ENCODE measurements at regions not wholly inside any gene's neighbourhood (a gene's known extent, or its start where the extent isn't known, plus 50 kb on each side); places are given as distances from the start of the nearest gene placed in this dataset.

- Histone ChIP-seq H3K27me3 (ENCODE audit: insufficient read depth, low read length) (no peaks in the 10 kb centered on the region), H3K4me3 (ENCODE audit: low read length) (no peak overlapping the region), H3K27ac (ENCODE audit: low read length) (no peak overlapping the region), H3K9me3 (ENCODE audit: insufficient read depth, low read depth, low read length) (no peaks in the 10 kb centered on the region), H3K9ac (ENCODE audit: low read depth, low read length) (no peak overlapping the region), H3K4me1 (ENCODE audit: insufficient read depth, low read length) (peaks cover 28% of the 10 kb centered on the region; the same call in 1 of the 2 replicates), H3K36me3 (ENCODE audit: insufficient read depth, low read depth, low read length) (no peaks in the 10 kb centered on the region)
Measured at GRCh38 chr5:4204276-4205141, 608.9 kb downstream of the IRX1 start.

GRCh38 chr5:4205398-4205797 lies 609.8 kb downstream of the IRX1 start:
- no peaks in the 10 kb centered on the region for H3K36me3 ChIP-seq (ENCODE audit: insufficient read depth, low read depth, low read length)
- H3K27me3 ChIP-seq (ENCODE audit: insufficient read depth, low read length): no peaks in the 10 kb centered on the region
- H3K4me3 ChIP-seq (ENCODE audit: low read length): no peak overlapping the region
- no peak overlapping the region for H3K27ac ChIP-seq (ENCODE audit: low read length)
- H3K9me3 ChIP-seq (ENCODE audit: insufficient read depth, low read depth, low read length): no peaks in the 10 kb centered on the region
- no peak overlapping the region for H3K9ac ChIP-seq (ENCODE audit: low read depth, low read length)
- H3K4me1 ChIP-seq (ENCODE audit: insufficient read depth, low read length): peaks cover 22% of the 10 kb centered on the region; the same call in 1 of the 2 replicates

DNA sequence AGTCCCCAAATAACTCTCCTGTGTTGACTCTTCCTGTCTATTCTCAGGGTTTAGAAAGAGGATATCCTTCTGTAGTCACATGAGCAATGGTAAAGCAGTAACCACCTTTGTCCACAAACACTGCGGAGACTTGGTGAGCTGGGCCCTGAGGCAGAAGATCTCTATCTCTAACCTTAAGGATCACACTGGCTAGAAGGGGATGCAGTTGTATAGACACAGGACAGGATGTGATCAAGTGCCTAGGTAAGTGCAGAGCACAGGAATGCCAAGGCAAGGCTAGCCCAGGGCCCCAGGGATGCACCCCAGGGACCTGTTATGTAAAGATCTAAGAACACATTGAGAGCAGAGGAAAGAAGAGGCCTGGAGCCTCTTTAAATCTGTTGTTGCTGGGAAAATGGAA lies 610.5 kb downstream of the IRX1 start:
- Histone ChIP-seq H3K4me3 (ENCODE audit: low read length) (no peak overlapping the region), H3K27ac (ENCODE audit: low read length) (no peak overlapping the region), H3K27me3 (ENCODE audit: insufficient read depth, low read length) (no peaks in the 10 kb centered on the region), H3K36me3 (ENCODE audit: insufficient read depth, low read depth, low read length) (no peaks in the 10 kb centered on the region), H3K9me3 (ENCODE audit: insufficient read depth, low read depth, low read length) (no peaks in the 10 kb centered on the region), H3K9ac (ENCODE audit: low read depth, low read length) (no peak overlapping the region), H3K4me1 (ENCODE audit: insufficient read depth, low read length) (peaks cover 22% of the 10 kb centered on the region; the same call in 1 of the 2 replicates)

GRCh38 chr5:4207486-4207885 lies 611.9 kb downstream of the IRX1 start:
- Histone ChIP-seq H3K4me3 (ENCODE audit: low read length) (no peak overlapping the region), H3K36me3 (ENCODE audit: insufficient read depth, low read depth, low read length) (no peaks in the 10 kb centered on the region), H3K27ac (ENCODE audit: low read length) (no peak overlapping the region), H3K9me3 (ENCODE audit: insufficient read depth, low read depth, low read length) (no peaks in the 10 kb centered on the region), H3K4me1 (ENCODE audit: insufficient read depth, low read length) (peaks cover 28% of the 10 kb centered on the region), H3K9ac (ENCODE audit: low read depth, low read length) (no peak overlapping the region), H3K27me3 (ENCODE audit: insufficient read depth, low read length) (no peaks in the 10 kb centered on the region)

DNA sequence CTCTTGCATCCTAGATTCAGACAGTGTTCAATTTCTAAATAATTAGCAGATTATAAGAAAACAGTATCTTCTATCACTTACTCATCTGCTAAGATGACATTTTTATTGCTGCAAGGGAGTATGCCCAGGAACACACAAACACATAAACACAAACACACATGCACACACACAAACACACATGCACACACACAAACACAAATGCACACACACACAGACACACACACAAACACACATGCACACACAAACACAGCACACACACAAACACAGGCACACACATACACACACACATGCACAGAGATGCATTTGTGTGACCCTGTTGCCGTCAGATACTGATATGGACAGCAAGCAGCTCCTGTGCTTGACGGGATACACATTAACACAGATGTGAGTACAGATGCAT lies 612.9 kb downstream of the IRX1 start:
- no peaks in the 10 kb centered on the region for H3K27me3 ChIP-seq (ENCODE audit: insufficient read depth, low read length)
- no peaks in the 10 kb centered on the region for H3K9me3 ChIP-seq (ENCODE audit: insufficient read depth, low read depth, low read length)
- H3K4me3 ChIP-seq (ENCODE audit: low read length): no peak overlapping the region
- no peak overlapping the region for H3K9ac ChIP-seq (ENCODE audit: low read depth, low read length)
- peaks cover 37% of the 10 kb centered on the region for H3K4me1 ChIP-seq (ENCODE audit: insufficient read depth, low read length)
- no peak overlapping the region for H3K27ac ChIP-seq (ENCODE audit: low read length)
- no peaks in the 10 kb centered on the region for H3K36me3 ChIP-seq (ENCODE audit: insufficient read depth, low read depth, low read length)

DNA sequence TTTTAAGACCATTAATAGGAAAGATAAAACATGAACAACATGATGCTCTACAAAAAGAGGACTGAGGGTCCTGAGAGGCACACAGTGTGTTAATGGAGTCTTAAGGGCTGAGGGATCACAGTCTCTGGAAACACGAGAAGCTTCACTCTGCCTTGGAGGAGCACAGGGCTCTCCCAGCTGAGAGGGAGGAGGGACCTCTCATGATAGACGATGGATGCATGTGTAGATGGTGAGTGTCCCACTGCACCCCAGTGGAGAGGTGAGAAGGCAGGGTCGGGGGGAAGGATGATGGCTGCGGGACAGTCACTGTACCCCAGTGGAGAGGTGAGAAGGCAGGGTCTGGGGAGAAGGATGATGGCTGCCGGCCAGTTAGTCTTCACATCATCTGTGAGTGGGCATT lies 613.4 kb downstream of the IRX1 start:
- Histone ChIP-seq H3K9ac (ENCODE audit: low read depth, low read length) (no peak overlapping the region), H3K9me3 (ENCODE audit: insufficient read depth, low read depth, low read length) (no peaks in the 10 kb centered on the region), H3K27ac (ENCODE audit: low read length) (no peak overlapping the region), H3K4me3 (ENCODE audit: low read length) (no peak overlapping the region), H3K36me3 (ENCODE audit: insufficient read depth, low read depth, low read length) (no peaks in the 10 kb centered on the region), H3K4me1 (ENCODE audit: insufficient read depth, low read length) (peaks cover 41% of the 10 kb centered on the region), H3K27me3 (ENCODE audit: insufficient read depth, low read length) (no peaks in the 10 kb centered on the region; the same call in 1 of the 2 replicates)

DNA sequence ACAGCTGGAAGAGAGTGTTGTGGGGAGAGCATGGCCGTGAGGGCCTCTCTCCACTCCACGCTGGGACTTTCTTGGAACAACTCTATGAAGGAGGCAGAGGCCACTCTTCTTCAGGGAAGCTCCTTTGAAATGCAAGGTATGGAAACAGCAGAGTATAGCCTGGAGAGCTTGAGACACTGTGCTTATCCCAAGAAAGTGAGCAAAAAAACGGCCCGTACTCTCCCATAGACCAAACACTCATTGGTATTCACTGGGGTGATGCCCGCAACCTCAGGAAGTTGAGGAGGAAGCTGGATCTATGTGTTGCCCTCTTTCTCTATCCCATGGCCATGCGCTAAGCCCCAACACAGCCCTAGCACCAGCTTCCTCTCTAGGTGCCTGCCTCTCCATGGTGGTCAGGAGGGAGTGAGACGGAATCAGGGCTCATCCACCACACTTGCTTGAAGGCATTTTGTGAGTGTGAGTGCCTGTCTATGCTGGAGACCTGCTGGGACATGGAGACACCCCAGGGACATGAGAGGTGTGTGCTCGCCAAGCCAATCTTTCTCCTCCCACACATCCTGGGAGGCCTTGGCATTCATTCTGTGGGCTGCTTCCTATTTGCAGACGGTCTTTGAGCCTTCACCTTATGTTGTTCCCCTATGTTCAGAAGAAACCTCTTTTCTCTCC lies 616.6 kb downstream of the IRX1 start:
- Histone ChIP-seq H3K4me3 (ENCODE audit: low read length) (peak overlapping the region; percentile 16; the same call in 1 of the 2 replicates), H3K36me3 (ENCODE audit: insufficient read depth, low read depth, low read length) (no peaks in the 10 kb centered on the region), H3K4me1 (ENCODE audit: insufficient read depth, low read length) (peaks cover 20% of the 10 kb centered on the region), H3K9ac (ENCODE audit: low read depth, low read length) (no peak overlapping the region), H3K27me3 (ENCODE audit: insufficient read depth, low read length) (no peaks in the 10 kb centered on the region; the same call in 1 of the 2 replicates), H3K27ac (ENCODE audit: low read length) (no peak overlapping the region), H3K9me3 (ENCODE audit: insufficient read depth, low read depth, low read length) (no peaks in the 10 kb centered on the region)

DNA sequence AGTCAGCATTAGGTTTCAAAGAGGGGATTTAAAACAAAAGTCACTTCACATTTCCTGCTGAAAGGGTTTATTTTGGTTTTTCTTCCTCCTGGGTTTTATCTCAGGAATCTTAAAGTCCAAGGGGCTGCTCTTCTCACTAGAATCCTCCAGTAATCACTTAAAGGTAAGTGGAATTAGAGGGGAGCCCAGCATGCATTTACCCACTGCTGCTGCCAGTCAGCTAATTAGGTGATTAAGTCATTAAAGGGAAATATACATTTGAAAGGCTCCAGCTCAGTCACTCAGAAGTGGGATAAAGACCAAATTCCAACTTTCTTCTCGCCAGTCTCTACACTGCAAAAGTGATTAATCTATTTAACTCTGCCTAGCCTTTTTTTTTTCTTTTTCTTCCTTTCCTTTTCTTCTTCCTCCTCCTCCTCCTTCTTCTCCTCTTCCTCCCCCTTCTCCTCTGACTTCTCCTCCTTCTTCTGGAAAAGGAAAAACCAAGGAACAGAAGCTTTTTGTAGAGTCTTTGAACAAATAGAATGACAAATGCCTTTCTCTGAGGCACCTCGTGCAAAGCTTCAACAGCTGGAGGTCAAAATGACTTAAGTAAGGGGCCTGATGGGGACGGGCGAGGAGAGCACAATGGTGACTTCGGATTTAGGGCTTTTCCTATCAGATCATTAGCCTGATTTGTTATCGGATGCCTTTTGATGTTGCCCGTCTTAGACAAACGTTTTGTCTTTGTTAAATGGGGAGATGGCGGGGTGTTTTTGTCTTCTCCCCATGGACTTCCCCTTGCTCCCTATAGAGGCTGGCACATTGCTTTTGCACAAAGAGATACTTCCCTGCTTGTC lies 617.6 kb downstream of the IRX1 start:
- no peaks in the 10 kb centered on the region; the same call in 1 of the 2 replicates for H3K27me3 ChIP-seq (ENCODE audit: insufficient read depth, low read length)
- H3K4me1 ChIP-seq (ENCODE audit: insufficient read depth, low read length): peaks cover 19% of the 10 kb centered on the region
- H3K27ac ChIP-seq (ENCODE audit: low read length): no peak overlapping the region
- H3K9ac ChIP-seq (ENCODE audit: low read depth, low read length): no peak overlapping the region
- H3K9me3 ChIP-seq (ENCODE audit: insufficient read depth, low read depth, low read length): no peaks in the 10 kb centered on the region
- H3K36me3 ChIP-seq (ENCODE audit: insufficient read depth, low read depth, low read length): no peaks in the 10 kb centered on the region
- H3K4me3 ChIP-seq (ENCODE audit: low read length): peak overlapping the region; percentile 24; the same call in 1 of the 2 replicates

- Histone ChIP-seq H3K36me3 (ENCODE audit: insufficient read depth, low read depth, low read length) (no peaks in the 10 kb centered on the region), H3K9me3 (ENCODE audit: insufficient read depth, low read depth, low read length) (0 out of 2 replicates have a peak, but pooled peaks cover 3% of the 10 kb centered on the region), H3K9ac (ENCODE audit: low read depth, low read length) (no peak overlapping the region), H3K4me3 (ENCODE audit: low read length) (no peak overlapping the region), H3K4me1 (ENCODE audit: insufficient read depth, low read length) (peaks cover 19% of the 10 kb centered on the region), H3K27ac (ENCODE audit: low read length) (no peak overlapping the region), H3K27me3 (ENCODE audit: insufficient read depth, low read length) (no peaks in the 10 kb centered on the region; the same call in 1 of the 2 replicates)
Measured at GRCh38 chr5:4215143-4215542, 619.5 kb downstream of the IRX1 start.

GRCh38 chr5:4216142-4216541 lies 620.5 kb downstream of the IRX1 start:
- no peaks in the 10 kb centered on the region; the same call in 1 of the 2 replicates for H3K27me3 ChIP-seq (ENCODE audit: insufficient read depth, low read length)
- H3K4me3 ChIP-seq (ENCODE audit: low read length): no peak overlapping the region
- 0 out of 2 replicates have a peak, but pooled peaks cover 3% of the 10 kb centered on the region for H3K9me3 ChIP-seq (ENCODE audit: insufficient read depth, low read depth, low read length)
- no peaks in the 10 kb centered on the region for H3K36me3 ChIP-seq (ENCODE audit: insufficient read depth, low read depth, low read length)
- H3K4me1 ChIP-seq (ENCODE audit: insufficient read depth, low read length): peaks cover 19% of the 10 kb centered on the region
- H3K9ac ChIP-seq (ENCODE audit: low read depth, low read length): no peak overlapping the region
- no peak overlapping the region for H3K27ac ChIP-seq (ENCODE audit: low read length)

GRCh38 chr5:4220016-4220415 lies 624.4 kb downstream of the IRX1 start:
- H3K27ac ChIP-seq (ENCODE audit: low read length): no peak overlapping the region
- no peaks in the 10 kb centered on the region for H3K4me1 ChIP-seq (ENCODE audit: insufficient read depth, low read length)
- H3K9me3 ChIP-seq (ENCODE audit: insufficient read depth, low read depth, low read length): 0 out of 2 replicates have a peak, but pooled peaks cover 3% of the 10 kb centered on the region
- no peaks in the 10 kb centered on the region for H3K27me3 ChIP-seq (ENCODE audit: insufficient read depth, low read length)
- no peaks in the 10 kb centered on the region for H3K36me3 ChIP-seq (ENCODE audit: insufficient read depth, low read depth, low read length)
- no peak overlapping the region for H3K4me3 ChIP-seq (ENCODE audit: low read length)
- no peak overlapping the region for H3K9ac ChIP-seq (ENCODE audit: low read depth, low read length)

Data from iPS-20b (cell line).